Suprapubic skin (tissue), 4 donors: ENCODE measurements at regions not wholly inside any gene's neighbourhood (a gene's known extent, or its start where the extent isn't known, plus 50 kb on each side); places are given as distances from the start of the nearest gene placed in this dataset.

ENCODE experiments used
- CTCF ChIP-seq, 2 donors: fragments of 200-600 bp in 1 of 2; fragments of 450-650 bp in 1 of 2; sonication (generic) in 1 of 2; IDR thresholded peaks; one replicate each; pipeline ENCODE4 v1.5.1; 2016 to 2019; ENCODE audit warnings: antibody characterized with exemption in 2 of 2, mild to moderate bottlenecking in 1 of 2, moderate library complexity in 1 of 2
- EP300 ChIP-seq: sonication (generic); formaldehyde crosslinking; IDR thresholded peaks from one replicate; pipeline ENCODE4 v1.6.1; 2017; ENCODE audit warnings: antibody characterized with exemption
- POLR2A ChIP-seq, 2 donors: fragments of 450-650 bp; IDR thresholded peaks; one replicate each; pipeline ENCODE4 v1.6.1; 2017; ENCODE audit warnings: antibody characterized with exemption in 2 of 2, mild to moderate bottlenecking in 2 of 2, moderate library complexity in 2 of 2
- POLR2AphosphoS5 ChIP-seq, 3 donors: sonication (generic); formaldehyde crosslinking; IDR thresholded peaks; one replicate each; pipeline ENCODE4 v1.6.1; 2017; ENCODE audit warnings: antibody characterized with exemption in 3 of 3

GRCh38 chr7:47188653-47189315 lies 393.1 kb downstream of the TNS3 start:
- TF ChIP-seq CTCF (IDR thresholded peaks at IDR 0.05) (no peak), POLR2A (IDR thresholded peaks at IDR 0.05) (no peak), POLR2AphosphoS5 (IDR thresholded peaks at IDR 0.05) (no peak), EP300 (no peak)
